GM23338 (cell line): ENCODE measurements at regions not wholly inside any gene's neighbourhood (a gene's known extent, or its start where the extent isn't known, plus 50 kb on each side); places are given as distances from the start of the nearest gene placed in this dataset.

ENCODE experiments used
- ATAC-seq: fragments of 200-7000 bp; cut with Tn5 transposase; 3 replicates; pipeline ENCODE4 v1.9.1; 2020
- DNase-seq: peaks from one replicate; pipeline ENCODE4 v3.0.0-alpha.2; 2015; ENCODE audit warnings: low spot score
- H2AFZ ChIP-seq: fragments of 200-600 bp; sonication (generic); 2 replicates; pipeline ENCODE4 v1.8.0; 2016; ENCODE audit warnings: antibody characterized with exemption, mild to moderate bottlenecking, moderate library complexity
- H3F3A ChIP-seq: fragments of 200-600 bp; sonication (generic); replicated peaks from 2 replicates; pipeline ENCODE4 v1.8.0; 2017; ENCODE audit warnings: antibody characterized with exemption, mixed run types, low read depth
- H3K27ac ChIP-seq: fragments of 200-600 bp; sonication (generic); 2 replicates; pipeline ENCODE4 v1.6.1; 2016; ENCODE audit warnings: low read depth
- H3K27me3 ChIP-seq: fragments of 200-600 bp; sonication (generic); 2 replicates; pipeline ENCODE4 v1.8.0; 2016; ENCODE audit warnings: mild to moderate bottlenecking, mixed run types, moderate library complexity; ENCODE audit not compliant: insufficient read depth
- H3K36me3 ChIP-seq: fragments of 200-600 bp; sonication (generic); 2 replicates; pipeline ENCODE4 v1.8.0; 2016; ENCODE audit warnings: mild to moderate bottlenecking; ENCODE audit not compliant: insufficient read depth
- H3K4me1 ChIP-seq: fragments of 200-600 bp; sonication (generic); 2 replicates; pipeline ENCODE4 v1.8.0; 2016; ENCODE audit warnings: mild to moderate bottlenecking, moderate library complexity; ENCODE audit not compliant: insufficient read depth
- H3K4me2 ChIP-seq: fragments of 200-600 bp; sonication (generic); 2 replicates; pipeline ENCODE4 v1.7.1; 2017; ENCODE audit warnings: mixed run types
- H3K4me3 ChIP-seq: fragments of 200-600 bp; sonication (generic); 2 replicates; pipeline ENCODE4 v1.6.1; 2016; ENCODE audit warnings: mixed run types
- H3K79me2 ChIP-seq: fragments of 200-600 bp; sonication (generic); replicated peaks from 2 replicates; pipeline ENCODE4 v1.8.0; 2017; ENCODE audit warnings: mild to moderate bottlenecking; ENCODE audit not compliant: insufficient read depth
- H3K9me2 ChIP-seq: fragments of 200-600 bp; sonication (generic); 2 replicates; pipeline ENCODE4 v1.8.0; 2017; ENCODE audit not compliant: insufficient read depth
- H4K20me1 ChIP-seq: fragments of 200-600 bp; sonication (generic); replicated peaks from 2 replicates; pipeline ENCODE4 v1.8.0; 2017; ENCODE audit warnings: mild to moderate bottlenecking; ENCODE audit not compliant: insufficient read depth
- H3K27ac Mint-ChIP-seq: 2 replicates; pipeline ENCODE4 v1.8.0; 2020; ENCODE audit warnings: inconsistent platforms, mild to moderate bottlenecking, moderate library complexity, mixed read lengths
- H3K27me3 Mint-ChIP-seq: 3 replicates; pipeline ENCODE4 v1.8.0; 2022; ENCODE audit warnings: low read depth, mild to moderate bottlenecking, moderate library complexity, mixed read lengths, inconsistent platforms; ENCODE audit not compliant: insufficient read depth, poor library complexity
- H3K36me3 Mint-ChIP-seq: 3 replicates; pipeline ENCODE4 v1.8.0; 2021; ENCODE audit warnings: low read depth, mild to moderate bottlenecking, inconsistent platforms, moderate library complexity, mixed read lengths
- H3K4me1 Mint-ChIP-seq: 3 replicates; pipeline ENCODE4 v1.8.0; 2020; ENCODE audit warnings: mild to moderate bottlenecking, inconsistent platforms, mixed read lengths
- H3K4me3 Mint-ChIP-seq: 3 replicates; pipeline ENCODE4 v1.8.0; 2021; ENCODE audit warnings: moderate library complexity, mild to moderate bottlenecking, inconsistent platforms, mixed read lengths
- H3K9me3 Mint-ChIP-seq: 3 replicates; pipeline ENCODE4 v1.8.0; 2020; ENCODE audit warnings: moderate library complexity, mild to moderate bottlenecking, inconsistent platforms, mixed read lengths
- CREB1 ChIP-seq: fragments of 250-450 bp; sonication (Bioruptor Pico); IDR thresholded peaks from 2 replicates; pipeline ENCODE4 v1.5.0; 2020; ENCODE audit warnings: low read depth, mild to moderate bottlenecking, moderate library complexity
- EZH2 ChIP-seq: fragments of 200-600 bp; sonication (generic); IDR thresholded peaks from one replicate; pipeline ENCODE4 v1.8.0; 2017; ENCODE audit warnings: antibody characterized with exemption, mild to moderate bottlenecking, low read depth; ENCODE audit not compliant: unreplicated experiment
- EZH2phosphoT487 ChIP-seq: fragments of 200-600 bp; sonication (generic); IDR thresholded peaks from one replicate; pipeline ENCODE4 v1.8.1; 2018; ENCODE audit warnings: antibody characterized with exemption; ENCODE audit not compliant: unreplicated experiment
- JUNB ChIP-seq: IDR thresholded peaks from one replicate; pipeline ENCODE4 v1.6.1; 2016; ENCODE audit warnings: antibody characterized with exemption; ENCODE audit not compliant: unreplicated experiment
- NANOG ChIP-seq: IDR thresholded peaks from 2 replicates; pipeline ENCODE4 v1.6.1; 2016; ENCODE audit warnings: antibody characterized with exemption, borderline replicate concordance
- POLR2AphosphoS5 ChIP-seq: IDR thresholded peaks from 2 replicates; pipeline ENCODE4 v1.6.1; 2016; ENCODE audit warnings: antibody characterized with exemption, low read depth
- STAT1 ChIP-seq: IDR thresholded peaks from one replicate; pipeline ENCODE4 v1.6.1; 2016; ENCODE audit warnings: antibody characterized with exemption; ENCODE audit not compliant: unreplicated experiment
- ZNF114 ChIP-seq: fragments of 250-450 bp; sonication (Bioruptor Pico); IDR thresholded peaks from 2 replicates; pipeline ENCODE4 v1.5.0; 2020; ENCODE audit warnings: mild to moderate bottlenecking, moderate library complexity
- ZNF331 ChIP-seq: fragments of 250-450 bp; sonication (Bioruptor Pico); IDR thresholded peaks from 2 replicates; pipeline ENCODE4 v1.5.0; 2020; ENCODE audit warnings: low read depth, mild to moderate bottlenecking, moderate library complexity
- TF ChIP-seq, protein P1 (sequence below): IDR thresholded peaks from 2 replicates; pipeline ENCODE4 v1.6.1; 2016; ENCODE audit warnings: antibody characterized with exemption
- TF ChIP-seq, protein P2 (sequence below): fragments of 250-450 bp; sonication (Bioruptor Pico); IDR thresholded peaks from 2 replicates; pipeline ENCODE4 v1.5.0; 2020; ENCODE audit warnings: mild to moderate bottlenecking, moderate library complexity
- TF ChIP-seq, protein P3 (sequence below): IDR thresholded peaks from one replicate; pipeline ENCODE4 v1.6.1; 2018; ENCODE audit warnings: antibody characterized with exemption; ENCODE audit not compliant: unreplicated experiment
- TF ChIP-seq, protein P4 (sequence below), 2 experiments: fragments of 200-600 bp in 1 of 2; sonication (generic) in 1 of 2; conservative IDR thresholded peaks; 2 replicates each; pipeline versions ENCODE4 v1.5.1 to v1.6.1; 2016 to 2017; ENCODE audit warnings: antibody characterized with exemption in 2 of 2, low read depth in 2 of 2, mild to moderate bottlenecking in 2 of 2, moderate library complexity in 1 of 2

DNA sequence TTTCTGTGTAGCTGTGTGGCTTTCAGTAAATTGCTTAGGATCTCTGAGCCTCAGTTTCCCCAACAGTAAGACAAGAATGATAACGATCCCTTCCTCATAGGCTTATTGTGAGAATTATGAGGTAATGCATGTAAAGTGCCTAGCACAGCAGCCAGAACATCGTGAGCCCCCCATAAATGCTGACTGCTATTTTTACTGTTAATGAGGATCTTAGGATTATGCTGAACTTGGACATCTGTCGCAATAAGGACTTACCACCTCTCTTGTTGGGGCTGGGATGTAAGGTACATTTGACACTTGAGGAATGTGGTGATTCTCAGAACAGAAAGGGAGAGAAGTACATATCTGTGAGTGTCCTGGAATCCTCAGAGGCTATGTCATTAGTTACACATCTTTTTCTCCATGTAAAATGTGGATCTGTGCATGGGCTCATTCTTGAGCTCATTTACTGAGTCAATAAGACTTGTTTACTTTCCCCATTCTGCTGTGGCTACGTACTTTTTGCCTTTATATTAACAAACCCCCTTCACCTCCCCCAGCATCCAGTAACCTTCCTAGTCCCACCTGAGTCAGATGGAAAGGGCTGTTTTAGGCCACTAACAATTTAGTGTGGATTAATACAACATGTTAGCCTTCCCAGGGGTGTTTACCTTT, 64.4 kb upstream of the PLEKHG1 start:
- DNase-seq (no peak), ATAC-seq (no peak)
- Mint-ChIP-seq H3K4me1 (no peaks in the 10 kb centered on the region), H3K27me3 (peaks cover 4% of the 10 kb centered on the region), H3K4me3 (no peak overlapping the region), H3K36me3 (no peaks in the 10 kb centered on the region), H3K9me3 (peaks cover 14% of the 10 kb centered on the region), H3K27ac (no peak overlapping the region)
- H2AFZ ChIP-seq: no peak overlapping the region
- H4K20me1 ChIP-seq: no peaks in the 10 kb centered on the region
- no peak overlapping the region for H3K27ac ChIP-seq
- no peaks in the 10 kb centered on the region for H3K4me1 ChIP-seq
- H3K27me3 ChIP-seq: no peaks in the 10 kb centered on the region
- peaks cover 18% of the 10 kb centered on the region for H3K9me2 ChIP-seq
- no peak overlapping the region for H3K4me2 ChIP-seq
- H3K79me2 ChIP-seq: no peaks in the 10 kb centered on the region
- H3K4me3 ChIP-seq: no peak overlapping the region
- TF ChIP-seq, protein P1, sequence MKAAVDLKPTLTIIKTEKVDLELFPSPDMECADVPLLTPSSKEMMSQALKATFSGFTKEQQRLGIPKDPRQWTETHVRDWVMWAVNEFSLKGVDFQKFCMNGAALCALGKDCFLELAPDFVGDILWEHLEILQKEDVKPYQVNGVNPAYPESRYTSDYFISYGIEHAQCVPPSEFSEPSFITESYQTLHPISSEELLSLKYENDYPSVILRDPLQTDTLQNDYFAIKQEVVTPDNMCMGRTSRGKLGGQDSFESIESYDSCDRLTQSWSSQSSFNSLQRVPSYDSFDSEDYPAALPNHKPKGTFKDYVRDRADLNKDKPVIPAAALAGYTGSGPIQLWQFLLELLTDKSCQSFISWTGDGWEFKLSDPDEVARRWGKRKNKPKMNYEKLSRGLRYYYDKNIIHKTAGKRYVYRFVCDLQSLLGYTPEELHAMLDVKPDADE: no peak
- no peak for TF ChIP-seq POLR2AphosphoS5
- TF ChIP-seq ZNF331 (CRISPR knock-in tag): no peak
- TF ChIP-seq, protein P2, sequence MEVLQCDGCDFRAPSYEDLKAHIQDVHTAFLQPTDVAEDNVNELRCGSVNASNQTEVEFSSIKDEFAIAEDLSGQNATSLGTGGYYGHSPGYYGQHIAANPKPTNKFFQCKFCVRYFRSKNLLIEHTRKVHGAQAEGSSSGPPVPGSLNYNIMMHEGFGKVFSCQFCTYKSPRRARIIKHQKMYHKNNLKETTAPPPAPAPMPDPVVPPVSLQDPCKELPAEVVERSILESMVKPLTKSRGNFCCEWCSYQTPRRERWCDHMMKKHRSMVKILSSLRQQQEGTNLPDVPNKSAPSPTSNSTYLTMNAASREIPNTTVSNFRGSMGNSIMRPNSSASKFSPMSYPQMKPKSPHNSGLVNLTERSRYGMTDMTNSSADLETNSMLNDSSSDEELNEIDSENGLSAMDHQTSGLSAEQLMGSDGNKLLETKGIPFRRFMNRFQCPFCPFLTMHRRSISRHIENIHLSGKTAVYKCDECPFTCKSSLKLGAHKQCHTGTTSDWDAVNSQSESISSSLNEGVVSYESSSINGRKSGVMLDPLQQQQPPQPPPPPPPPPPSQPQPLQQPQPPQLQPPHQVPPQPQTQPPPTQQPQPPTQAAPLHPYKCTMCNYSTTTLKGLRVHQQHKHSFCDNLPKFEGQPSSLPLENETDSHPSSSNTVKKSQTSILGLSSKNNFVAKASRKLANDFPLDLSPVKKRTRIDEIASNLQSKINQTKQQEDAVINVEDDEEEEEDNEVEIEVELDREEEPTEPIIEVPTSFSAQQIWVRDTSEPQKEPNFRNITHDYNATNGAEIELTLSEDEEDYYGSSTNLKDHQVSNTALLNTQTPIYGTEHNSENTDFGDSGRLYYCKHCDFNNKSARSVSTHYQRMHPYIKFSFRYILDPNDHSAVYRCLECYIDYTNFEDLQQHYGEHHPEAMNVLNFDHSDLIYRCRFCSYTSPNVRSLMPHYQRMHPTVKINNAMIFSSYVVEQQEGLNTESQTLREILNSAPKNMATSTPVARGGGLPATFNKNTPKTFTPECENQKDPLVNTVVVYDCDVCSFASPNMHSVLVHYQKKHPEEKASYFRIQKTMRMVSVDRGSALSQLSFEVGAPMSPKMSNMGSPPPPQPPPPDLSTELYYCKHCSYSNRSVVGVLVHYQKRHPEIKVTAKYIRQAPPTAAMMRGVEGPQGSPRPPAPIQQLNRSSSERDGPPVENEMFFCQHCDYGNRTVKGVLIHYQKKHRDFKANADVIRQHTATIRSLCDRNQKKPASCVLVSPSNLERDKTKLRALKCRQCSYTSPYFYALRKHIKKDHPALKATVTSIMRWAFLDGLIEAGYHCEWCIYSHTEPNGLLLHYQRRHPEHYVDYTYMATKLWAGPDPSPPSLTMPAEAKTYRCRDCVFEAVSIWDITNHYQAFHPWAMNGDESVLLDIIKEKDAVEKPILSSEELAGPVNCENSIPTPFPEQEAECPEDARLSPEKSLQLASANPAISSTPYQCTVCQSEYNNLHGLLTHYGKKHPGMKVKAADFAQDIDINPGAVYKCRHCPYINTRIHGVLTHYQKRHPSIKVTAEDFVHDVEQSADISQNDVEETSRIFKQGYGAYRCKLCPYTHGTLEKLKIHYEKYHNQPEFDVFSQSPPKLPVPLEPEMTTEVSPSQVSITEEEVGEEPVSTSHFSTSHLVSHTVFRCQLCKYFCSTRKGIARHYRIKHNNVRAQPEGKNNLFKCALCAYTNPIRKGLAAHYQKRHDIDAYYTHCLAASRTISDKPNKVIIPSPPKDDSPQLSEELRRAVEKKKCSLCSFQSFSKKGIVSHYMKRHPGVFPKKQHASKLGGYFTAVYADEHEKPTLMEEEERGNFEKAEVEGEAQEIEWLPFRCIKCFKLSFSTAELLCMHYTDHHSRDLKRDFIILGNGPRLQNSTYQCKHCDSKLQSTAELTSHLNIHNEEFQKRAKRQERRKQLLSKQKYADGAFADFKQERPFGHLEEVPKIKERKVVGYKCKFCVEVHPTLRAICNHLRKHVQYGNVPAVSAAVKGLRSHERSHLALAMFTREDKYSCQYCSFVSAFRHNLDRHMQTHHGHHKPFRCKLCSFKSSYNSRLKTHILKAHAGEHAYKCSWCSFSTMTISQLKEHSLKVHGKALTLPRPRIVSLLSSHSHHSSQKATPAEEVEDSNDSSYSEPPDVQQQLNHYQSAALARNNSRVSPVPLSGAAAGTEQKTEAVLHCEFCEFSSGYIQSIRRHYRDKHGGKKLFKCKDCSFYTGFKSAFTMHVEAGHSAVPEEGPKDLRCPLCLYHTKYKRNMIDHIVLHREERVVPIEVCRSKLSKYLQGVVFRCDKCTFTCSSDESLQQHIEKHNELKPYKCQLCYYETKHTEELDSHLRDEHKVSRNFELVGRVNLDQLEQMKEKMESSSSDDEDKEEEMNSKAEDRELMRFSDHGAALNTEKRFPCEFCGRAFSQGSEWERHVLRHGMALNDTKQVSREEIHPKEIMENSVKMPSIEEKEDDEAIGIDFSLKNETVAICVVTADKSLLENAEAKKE: no peak
- TF ChIP-seq STAT1: no peak
- TF ChIP-seq NANOG: no peak
- TF ChIP-seq, protein P3, sequence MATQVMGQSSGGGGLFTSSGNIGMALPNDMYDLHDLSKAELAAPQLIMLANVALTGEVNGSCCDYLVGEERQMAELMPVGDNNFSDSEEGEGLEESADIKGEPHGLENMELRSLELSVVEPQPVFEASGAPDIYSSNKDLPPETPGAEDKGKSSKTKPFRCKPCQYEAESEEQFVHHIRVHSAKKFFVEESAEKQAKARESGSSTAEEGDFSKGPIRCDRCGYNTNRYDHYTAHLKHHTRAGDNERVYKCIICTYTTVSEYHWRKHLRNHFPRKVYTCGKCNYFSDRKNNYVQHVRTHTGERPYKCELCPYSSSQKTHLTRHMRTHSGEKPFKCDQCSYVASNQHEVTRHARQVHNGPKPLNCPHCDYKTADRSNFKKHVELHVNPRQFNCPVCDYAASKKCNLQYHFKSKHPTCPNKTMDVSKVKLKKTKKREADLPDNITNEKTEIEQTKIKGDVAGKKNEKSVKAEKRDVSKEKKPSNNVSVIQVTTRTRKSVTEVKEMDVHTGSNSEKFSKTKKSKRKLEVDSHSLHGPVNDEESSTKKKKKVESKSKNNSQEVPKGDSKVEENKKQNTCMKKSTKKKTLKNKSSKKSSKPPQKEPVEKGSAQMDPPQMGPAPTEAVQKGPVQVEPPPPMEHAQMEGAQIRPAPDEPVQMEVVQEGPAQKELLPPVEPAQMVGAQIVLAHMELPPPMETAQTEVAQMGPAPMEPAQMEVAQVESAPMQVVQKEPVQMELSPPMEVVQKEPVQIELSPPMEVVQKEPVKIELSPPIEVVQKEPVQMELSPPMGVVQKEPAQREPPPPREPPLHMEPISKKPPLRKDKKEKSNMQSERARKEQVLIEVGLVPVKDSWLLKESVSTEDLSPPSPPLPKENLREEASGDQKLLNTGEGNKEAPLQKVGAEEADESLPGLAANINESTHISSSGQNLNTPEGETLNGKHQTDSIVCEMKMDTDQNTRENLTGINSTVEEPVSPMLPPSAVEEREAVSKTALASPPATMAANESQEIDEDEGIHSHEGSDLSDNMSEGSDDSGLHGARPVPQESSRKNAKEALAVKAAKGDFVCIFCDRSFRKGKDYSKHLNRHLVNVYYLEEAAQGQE: no peak
- TF ChIP-seq EZH2: no peak
- TF ChIP-seq CREB1 (CRISPR knock-in tag): no peak
- no peak for TF ChIP-seq EZH2phosphoT487
- TF ChIP-seq, protein P4, sequence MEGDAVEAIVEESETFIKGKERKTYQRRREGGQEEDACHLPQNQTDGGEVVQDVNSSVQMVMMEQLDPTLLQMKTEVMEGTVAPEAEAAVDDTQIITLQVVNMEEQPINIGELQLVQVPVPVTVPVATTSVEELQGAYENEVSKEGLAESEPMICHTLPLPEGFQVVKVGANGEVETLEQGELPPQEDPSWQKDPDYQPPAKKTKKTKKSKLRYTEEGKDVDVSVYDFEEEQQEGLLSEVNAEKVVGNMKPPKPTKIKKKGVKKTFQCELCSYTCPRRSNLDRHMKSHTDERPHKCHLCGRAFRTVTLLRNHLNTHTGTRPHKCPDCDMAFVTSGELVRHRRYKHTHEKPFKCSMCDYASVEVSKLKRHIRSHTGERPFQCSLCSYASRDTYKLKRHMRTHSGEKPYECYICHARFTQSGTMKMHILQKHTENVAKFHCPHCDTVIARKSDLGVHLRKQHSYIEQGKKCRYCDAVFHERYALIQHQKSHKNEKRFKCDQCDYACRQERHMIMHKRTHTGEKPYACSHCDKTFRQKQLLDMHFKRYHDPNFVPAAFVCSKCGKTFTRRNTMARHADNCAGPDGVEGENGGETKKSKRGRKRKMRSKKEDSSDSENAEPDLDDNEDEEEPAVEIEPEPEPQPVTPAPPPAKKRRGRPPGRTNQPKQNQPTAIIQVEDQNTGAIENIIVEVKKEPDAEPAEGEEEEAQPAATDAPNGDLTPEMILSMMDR (conservative IDR thresholded peaks at IDR 0.05; ENCODE audit: low read depth in 2 of 2): no peak
- no peak for TF ChIP-seq JUNB
- TF ChIP-seq ZNF114 (CRISPR knock-in tag): no peak
- no peaks in the 10 kb centered on the region for H3F3A ChIP-seq
- H3K36me3 ChIP-seq: no peaks in the 10 kb centered on the region
